DMS53 (cell line): ENCODE measurements at regions not wholly inside any gene's neighbourhood (a gene's known extent, or its start where the extent isn't known, plus 50 kb on each side); places are given as distances from the start of the nearest gene placed in this dataset.
A peak's percentile ranks its signal among the peaks of the same experiment; 100 is the strongest.

Experiments
- DNase-seq: peaks from one replicate; lab custom pipeline; 2025; lab: John Stamatoyannopoulos, UW

DNA sequence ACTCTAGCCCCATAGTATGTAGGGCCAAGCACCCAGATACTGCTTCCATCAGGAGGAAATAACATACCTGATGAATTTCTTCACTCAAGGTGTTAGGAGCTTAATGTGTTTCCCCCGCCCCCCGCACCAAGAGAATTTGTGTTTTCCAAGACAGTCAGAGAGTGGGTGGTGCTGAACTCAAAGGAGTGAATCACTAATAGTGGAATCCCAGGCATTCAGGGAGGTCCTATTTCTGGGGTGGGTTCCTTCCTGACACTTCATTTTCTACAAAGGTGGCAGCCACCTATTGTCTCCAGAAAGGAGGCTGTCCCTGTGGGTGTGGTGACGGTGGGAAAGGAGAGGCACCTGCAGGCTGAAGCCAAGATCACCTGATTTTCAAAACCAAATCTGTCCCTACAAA is 50.8 kb upstream of the ELF5 start:
- DNase-seq, result no peak

DNA sequence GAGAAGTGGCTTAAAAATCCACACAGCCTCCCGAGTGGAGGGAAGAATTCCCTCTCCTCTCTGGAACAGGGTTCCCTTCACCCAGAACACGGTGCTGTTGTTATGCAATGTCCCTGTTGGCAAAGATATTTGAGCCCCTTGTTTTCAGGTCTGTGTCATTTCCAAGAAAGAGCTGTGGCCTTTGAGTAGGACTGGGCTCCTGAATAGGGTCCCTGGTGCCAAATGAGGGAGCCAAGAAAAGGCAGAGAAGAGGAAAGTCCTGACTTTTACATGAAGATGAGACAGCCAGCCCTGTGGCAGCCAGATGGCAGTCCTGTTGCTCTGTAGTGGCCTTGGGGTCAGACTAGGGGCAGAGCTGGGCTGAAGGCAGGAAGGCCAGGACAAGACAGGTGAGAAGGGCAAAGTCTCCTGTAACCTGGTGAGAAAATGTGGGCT is 51.2 kb upstream of the ELF5 start:
- DNase-seq, result peak; percentile 4

DNA sequence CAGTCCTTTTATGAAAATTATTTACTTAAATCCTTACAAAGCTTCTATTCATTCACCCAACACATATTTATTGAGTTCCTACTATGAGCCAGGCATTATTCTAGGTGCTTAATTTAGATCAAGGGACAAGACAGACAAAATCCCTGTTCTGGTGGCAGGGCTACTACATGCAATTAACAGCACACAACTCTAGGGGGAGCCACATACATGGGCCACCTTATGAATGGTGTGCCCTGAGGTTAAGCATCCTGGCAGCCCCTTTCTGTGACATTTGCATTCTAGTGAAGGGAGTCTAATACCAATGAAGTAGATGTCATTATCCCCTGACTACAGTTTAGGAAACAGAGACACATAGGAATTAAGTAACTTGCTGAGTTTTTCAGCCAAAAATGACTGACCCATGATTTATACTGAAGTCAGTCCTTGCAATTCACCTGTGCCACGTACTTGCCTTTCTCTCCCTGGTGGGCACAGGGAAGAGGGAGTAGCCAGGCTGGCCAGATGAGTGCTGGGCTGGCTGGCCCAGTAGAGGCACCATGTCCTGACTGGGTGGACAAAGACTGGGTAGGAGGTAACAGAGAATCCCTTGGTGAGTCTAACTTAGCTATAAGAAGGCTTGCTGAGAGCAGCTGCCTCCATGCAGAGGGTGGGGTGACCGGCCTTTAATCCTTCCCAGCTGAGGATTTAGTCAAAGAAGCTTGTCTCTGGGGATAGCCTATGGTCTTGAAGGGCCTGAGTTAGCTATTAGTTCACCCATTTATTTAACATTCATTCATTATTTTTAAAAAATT is 52.0 kb upstream of the ELF5 start:
- peak; percentile 39 for DNase-seq

DNA sequence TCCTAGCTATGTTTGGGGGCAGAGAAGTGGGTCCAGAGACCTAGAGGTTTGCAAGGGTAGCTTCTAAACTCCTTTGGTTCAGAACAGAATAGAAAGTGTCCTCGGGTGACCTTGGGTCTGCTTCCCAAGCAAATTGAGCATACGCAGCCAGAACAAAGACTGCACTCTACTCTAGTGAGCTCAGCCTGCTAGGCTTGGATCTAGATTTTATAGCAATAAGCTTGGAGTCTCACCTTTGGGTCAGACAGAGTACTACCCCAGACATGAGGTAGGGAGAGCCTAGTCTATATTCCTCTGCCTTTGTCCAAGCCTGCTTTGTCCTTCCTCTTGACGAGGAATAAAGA is 52.6 kb upstream of the ELF5 start:
- no peak for DNase-seq

DNA sequence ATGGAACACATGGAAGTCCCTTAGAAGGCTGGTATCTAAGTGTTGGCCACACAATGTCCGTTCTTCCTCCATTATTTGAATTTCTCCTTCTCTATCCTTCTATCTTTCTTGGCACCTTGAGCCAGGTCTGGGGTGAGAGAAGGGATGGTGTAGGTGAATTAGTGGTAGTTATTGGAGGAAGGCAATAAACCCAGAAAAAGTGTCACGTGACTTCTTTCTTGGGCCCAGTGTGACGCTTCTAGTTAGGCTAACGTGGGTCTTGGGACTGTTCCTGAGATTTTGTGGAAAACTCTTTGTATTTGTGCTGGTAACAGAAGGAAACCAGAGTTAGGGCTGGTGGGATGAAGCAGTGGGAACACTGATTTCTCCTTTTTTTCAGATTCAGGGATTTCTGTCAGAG is 53.1 kb upstream of the ELF5 start:
- no peak for DNase-seq

DNA sequence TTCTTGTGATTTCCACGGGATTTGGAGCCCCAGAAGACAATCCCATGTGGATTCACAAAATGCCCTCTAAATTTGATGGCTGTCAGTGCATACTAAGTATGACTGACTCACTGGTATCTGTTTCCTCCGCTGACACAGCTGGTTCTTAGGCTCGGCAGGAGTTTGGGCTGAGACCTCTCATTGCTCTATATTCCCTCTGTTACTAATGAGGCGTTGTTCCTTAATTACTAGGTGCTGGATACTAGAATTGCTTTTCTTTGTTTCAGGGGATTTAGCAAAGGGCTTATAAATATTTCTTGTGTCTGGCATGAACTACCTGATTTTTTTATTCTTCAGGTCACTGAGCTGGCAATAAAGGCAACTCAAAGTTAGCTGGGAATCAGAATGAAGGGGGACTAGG is 53.2 kb upstream of the EHF start:
- DNase-seq, result no peak

DNA sequence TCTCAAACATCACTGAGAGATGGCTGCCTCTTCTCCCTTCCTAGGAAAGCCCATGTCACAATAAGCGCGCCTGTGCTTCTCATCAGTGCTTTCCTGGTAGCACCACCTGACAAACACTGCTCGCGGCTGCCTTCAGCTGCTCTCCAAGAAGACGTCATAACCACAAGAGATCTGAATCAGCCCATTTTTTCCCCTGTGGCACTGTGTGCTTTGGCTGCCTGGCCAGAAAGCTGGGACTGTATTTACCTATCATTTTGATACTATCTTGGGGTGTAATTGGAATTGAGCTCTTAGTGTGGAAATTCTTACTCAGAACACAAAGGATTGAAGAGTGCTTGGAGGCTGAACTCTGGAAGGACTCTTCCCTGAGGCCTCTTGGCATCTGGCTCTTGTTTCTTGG is 50.3 kb upstream of the EHF start:
- no peak for DNase-seq
